ENCODE measurements at regions not wholly inside any gene's neighbourhood (a gene's known extent, or its start where the extent isn't known, plus 50 kb on each side); places are given as distances from the start of the nearest gene placed in this dataset.

- H2AFZ ChIP-seq (ENCODE audit: control insufficient read depth, low read length), result no peak overlapping the region
- H3K9me1 ChIP-seq (ENCODE audit: control insufficient read depth, extremely low read depth, insufficient read depth, low read length), result no peaks in the 10 kb centered on the region
- no peak overlapping the region for H3K27ac ChIP-seq (ENCODE audit: control insufficient read depth, insufficient read depth, low read length)
- no peak overlapping the region for H3K4me3 ChIP-seq (ENCODE audit: control insufficient read depth in 2 of 3, extremely low read depth in 1 of 3, insufficient read depth in 2 of 3, low read depth in 1 of 3, low read length in 3 of 3)
- no peaks in the 10 kb centered on the region for H4K20me1 ChIP-seq (ENCODE audit: control insufficient read depth, extremely low read depth, insufficient read depth, low read length)
- dilution Hi-C loops (cut with MboI; ENCODE audit: extremely low pct_ligation_motif_present, low sequenced_read_pairs), result no loop called here
- peaks cover 4% of the 10 kb centered on the region for H3K27me3 ChIP-seq (ENCODE audit: control insufficient read depth, extremely low read depth, insufficient read depth, low read length)
- TF ChIP-seq CTCF (optimal IDR thresholded peaks at IDR 0.05 in 1 of 3, IDR thresholded peaks at IDR 0.05 in 1 of 3, conservative IDR thresholded peaks at IDR 0.05 in 1 of 3; ENCODE audit: extremely low read depth in 1 of 3, insufficient read depth in 2 of 3, low read length in 3 of 3) (no peak), EZH2 (IDR thresholded peaks at IDR 0.05; ENCODE audit: low read length) (no peak)
- no peak for DNase-seq (ENCODE audit: low read depth, low spot score)
- no peak overlapping the region for H3K9ac ChIP-seq (ENCODE audit: control insufficient read depth, extremely low read depth, insufficient read depth, low read length)
- H3K36me3 ChIP-seq (ENCODE audit: control insufficient read depth in 2 of 2, extremely low read depth in 1 of 2, insufficient read depth in 2 of 2, low read length in 2 of 2), result no peaks in the 10 kb centered on the region
- FAIRE-seq, result no peak
- H3K79me2 ChIP-seq (ENCODE audit: control insufficient read depth, insufficient read depth, low read length), result no peaks in the 10 kb centered on the region
- no peaks in the 10 kb centered on the region for H3K4me1 ChIP-seq (ENCODE audit: control insufficient read depth, extremely low read depth, insufficient read depth, low read length)
- no peak overlapping the region for H3K4me2 ChIP-seq (ENCODE audit: control insufficient read depth, extremely low read depth, insufficient read depth, low read depth, low read length)
- no peaks in the 10 kb centered on the region for H3K9me3 ChIP-seq (ENCODE audit: control insufficient read depth, low read depth, low read length)
Observed at GRCh38 chr9:90086101-90086511, 481.3 kb downstream of the GADD45G start.

- DNase-seq (ENCODE audit: low read depth, low spot score) (no peak), FAIRE-seq (no peak)
- no peak overlapping the region for H3K4me2 ChIP-seq (ENCODE audit: control insufficient read depth, extremely low read depth, insufficient read depth, low read depth, low read length)
- H3K9me3 ChIP-seq (ENCODE audit: control insufficient read depth, low read depth, low read length), result no peaks in the 10 kb centered on the region
- no peaks in the 10 kb centered on the region for H3K9me1 ChIP-seq (ENCODE audit: control insufficient read depth, extremely low read depth, insufficient read depth, low read length)
- H3K9ac ChIP-seq (ENCODE audit: control insufficient read depth, extremely low read depth, insufficient read depth, low read length), result no peak overlapping the region
- no peak overlapping the region for H2AFZ ChIP-seq (ENCODE audit: control insufficient read depth, low read length)
- TF ChIP-seq CTCF (optimal IDR thresholded peaks at IDR 0.05 in 1 of 3, IDR thresholded peaks at IDR 0.05 in 1 of 3, conservative IDR thresholded peaks at IDR 0.05 in 1 of 3; ENCODE audit: extremely low read depth in 1 of 3, insufficient read depth in 2 of 3, low read length in 3 of 3) (no peak), EZH2 (IDR thresholded peaks at IDR 0.05; ENCODE audit: low read length) (no peak)
- H3K36me3 ChIP-seq (ENCODE audit: control insufficient read depth in 2 of 2, extremely low read depth in 1 of 2, insufficient read depth in 2 of 2, low read length in 2 of 2), result no peaks in the 10 kb centered on the region
- H3K27ac ChIP-seq (ENCODE audit: control insufficient read depth, insufficient read depth, low read length), result no peak overlapping the region
- dilution Hi-C loops (cut with MboI; ENCODE audit: extremely low pct_ligation_motif_present, low sequenced_read_pairs), result no loop called here
- H4K20me1 ChIP-seq (ENCODE audit: control insufficient read depth, extremely low read depth, insufficient read depth, low read length), result no peaks in the 10 kb centered on the region
- H3K4me3 ChIP-seq (ENCODE audit: control insufficient read depth in 2 of 3, extremely low read depth in 1 of 3, insufficient read depth in 2 of 3, low read depth in 1 of 3, low read length in 3 of 3), result no peak overlapping the region
- peaks cover 4% of the 10 kb centered on the region for H3K27me3 ChIP-seq (ENCODE audit: control insufficient read depth, extremely low read depth, insufficient read depth, low read length)
- H3K4me1 ChIP-seq (ENCODE audit: control insufficient read depth, extremely low read depth, insufficient read depth, low read length), result no peaks in the 10 kb centered on the region
- no peaks in the 10 kb centered on the region for H3K79me2 ChIP-seq (ENCODE audit: control insufficient read depth, insufficient read depth, low read length)
Observed at GRCh38 chr9:90088434-90088833, 483.6 kb downstream of the GADD45G start.

All from keratinocyte (primary cell).